Immature natural killer cell (primary cell): ENCODE measurements at regions not wholly inside any gene's neighbourhood (a gene's known extent, or its start where the extent isn't known, plus 50 kb on each side); places are given as distances from the start of the nearest gene placed in this dataset.

Experiments used
- DNase-seq, 3 donors: peaks; one replicate each; pipeline ENCODE4 v3.0.0; 2022; ENCODE audit warnings: mixed read lengths in 1 of 3
- H3K27ac Mint-ChIP-seq, 6 donors: one replicate each; pipeline ENCODE4 v1.8.0; 2020; ENCODE audit warnings: mixed read lengths in 6 of 6, mild to moderate bottlenecking in 5 of 6, inconsistent platforms in 4 of 6, moderate library complexity in 3 of 6
- H3K27me3 Mint-ChIP-seq, 3 donors: one replicate each; pipeline ENCODE4 v1.8.0; 2020 to 2021; ENCODE audit warnings: low read depth in 3 of 3, mild to moderate bottlenecking in 3 of 3, mixed read lengths in 3 of 3, moderate library complexity in 3 of 3, inconsistent platforms in 1 of 3
- H3K36me3 Mint-ChIP-seq, 3 donors: one replicate each; pipeline ENCODE4 v1.8.0; 2020; ENCODE audit warnings: mixed read lengths in 3 of 3, inconsistent platforms in 2 of 3, mild to moderate bottlenecking in 2 of 3
- H3K4me1 Mint-ChIP-seq, 2 donors: one replicate each; pipeline ENCODE4 v1.8.0; 2020; ENCODE audit warnings: inconsistent platforms in 2 of 2, mild to moderate bottlenecking in 2 of 2, mixed read lengths in 2 of 2, moderate library complexity in 1 of 2
- H3K4me3 Mint-ChIP-seq, 5 donors: one replicate each; pipeline ENCODE4 v1.8.0; 2020; ENCODE audit warnings: mild to moderate bottlenecking in 5 of 5, mixed read lengths in 5 of 5, inconsistent platforms in 3 of 5, moderate library complexity in 3 of 5
- H3K9me3 Mint-ChIP-seq, 6 donors: one replicate each; pipeline ENCODE4 v1.8.0; 2020; ENCODE audit warnings: mild to moderate bottlenecking in 6 of 6, mixed read lengths in 6 of 6, inconsistent platforms in 4 of 6, moderate library complexity in 3 of 6

DNA sequence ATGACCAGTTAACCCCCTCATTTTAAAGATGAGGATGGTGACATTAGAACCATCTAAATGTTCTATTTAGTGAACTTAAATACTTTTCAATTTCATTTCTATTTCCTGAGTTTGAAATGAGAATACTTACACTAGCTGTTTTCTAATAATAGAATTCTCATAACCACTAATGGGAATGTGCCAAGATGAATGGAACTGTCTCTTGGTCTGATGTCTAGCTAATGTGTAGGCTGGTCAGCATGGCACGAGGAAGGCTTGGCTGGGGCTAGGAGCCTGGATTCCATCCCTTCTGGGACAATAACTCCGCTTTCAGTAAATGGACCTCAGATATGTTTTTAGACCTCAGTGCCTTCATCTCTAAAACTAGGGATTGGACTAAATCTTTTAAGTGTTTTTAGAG, 185.8 kb upstream of the NRP1 start:
- H3K27me3 Mint-ChIP-seq: peaks cover 0 to 10% (median 3%) of the 10 kb centered on the region in 3 donors
- H3K9me3 Mint-ChIP-seq: peaks cover 0 to 3% (median 0%) of the 10 kb centered on the region in 6 donors
- H3K27ac Mint-ChIP-seq: no peak overlapping the region
- H3K4me1 Mint-ChIP-seq: no peaks in the 10 kb centered on the region
- H3K4me3 Mint-ChIP-seq: no peak overlapping the region
- DNase-seq: no peak
- H3K36me3 Mint-ChIP-seq: peaks cover 0 to 4% (median 0%) of the 10 kb centered on the region in 3 donors

DNA sequence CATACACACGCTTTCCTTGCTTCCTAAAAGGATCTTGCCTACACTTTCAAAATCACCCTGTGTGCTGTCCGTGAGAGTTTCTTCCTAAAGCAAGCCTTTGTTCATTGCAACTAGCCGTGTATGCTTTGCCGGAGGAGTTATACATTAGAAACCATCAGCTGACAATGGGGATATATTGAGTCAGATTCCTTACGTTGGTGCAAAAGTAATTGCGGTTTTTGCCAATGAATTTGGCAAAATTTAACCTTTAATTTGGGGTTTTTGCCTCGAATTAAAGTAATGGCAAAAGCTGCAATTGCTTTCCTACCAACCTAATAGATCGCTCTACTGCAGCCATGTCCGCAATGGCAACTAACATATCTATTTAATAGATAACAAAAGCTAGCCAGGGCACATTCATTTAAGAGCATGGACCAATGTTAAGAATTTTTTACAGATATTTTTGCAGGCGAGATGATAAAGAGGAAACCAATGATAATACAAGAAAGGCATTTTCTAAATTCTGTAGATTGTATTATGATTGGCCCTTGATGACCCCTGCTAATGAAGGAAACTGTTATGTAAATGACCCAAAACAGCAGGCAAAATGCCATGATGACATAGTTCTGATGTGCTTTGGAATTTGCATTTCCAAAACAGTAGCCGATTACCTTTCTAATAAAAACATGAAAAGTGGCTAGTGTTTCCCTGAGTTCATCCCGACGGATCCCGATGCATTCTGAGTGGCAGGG, 184.8 kb upstream of the NRP1 start:
- no peak overlapping the region for H3K27ac Mint-ChIP-seq
- H3K4me3 Mint-ChIP-seq: no peak overlapping the region
- no peak for DNase-seq
- H3K9me3 Mint-ChIP-seq: peaks cover 0 to 3% (median 0%) of the 10 kb centered on the region in 6 donors
- no peaks in the 10 kb centered on the region for H3K4me1 Mint-ChIP-seq
- peaks cover 0 to 10% (median 3%) of the 10 kb centered on the region in 3 donors for H3K27me3 Mint-ChIP-seq
- H3K36me3 Mint-ChIP-seq: peaks cover 0 to 4% (median 0%) of the 10 kb centered on the region in 3 donors

DNA sequence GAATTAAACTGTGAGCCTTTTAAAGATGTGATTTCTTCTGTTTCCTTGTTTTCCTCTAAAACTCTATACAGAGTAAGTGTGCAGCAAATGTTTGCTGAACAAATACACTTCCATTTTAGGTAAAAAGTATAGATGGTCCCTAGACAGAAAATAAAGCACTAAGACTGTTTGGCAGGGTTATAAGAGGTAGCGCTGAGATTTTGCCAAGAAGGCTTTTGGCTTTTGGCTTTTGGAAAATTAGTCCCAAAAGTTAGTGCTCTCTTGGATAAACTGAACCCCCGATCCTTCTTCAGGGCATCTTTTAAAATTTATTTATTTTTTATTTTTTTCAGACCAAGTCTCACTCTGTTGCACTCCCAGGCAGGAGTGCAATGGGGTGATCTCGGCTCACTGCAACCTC, 175.7 kb upstream of the NRP1 start:
- Mint-ChIP-seq H3K9me3 (peaks cover 0 to 2% (median 0%) of the 10 kb centered on the region in 6 donors), H3K27me3 (peaks cover 0 to 3% (median 2%) of the 10 kb centered on the region in 3 donors)
- no peak for DNase-seq

DNA sequence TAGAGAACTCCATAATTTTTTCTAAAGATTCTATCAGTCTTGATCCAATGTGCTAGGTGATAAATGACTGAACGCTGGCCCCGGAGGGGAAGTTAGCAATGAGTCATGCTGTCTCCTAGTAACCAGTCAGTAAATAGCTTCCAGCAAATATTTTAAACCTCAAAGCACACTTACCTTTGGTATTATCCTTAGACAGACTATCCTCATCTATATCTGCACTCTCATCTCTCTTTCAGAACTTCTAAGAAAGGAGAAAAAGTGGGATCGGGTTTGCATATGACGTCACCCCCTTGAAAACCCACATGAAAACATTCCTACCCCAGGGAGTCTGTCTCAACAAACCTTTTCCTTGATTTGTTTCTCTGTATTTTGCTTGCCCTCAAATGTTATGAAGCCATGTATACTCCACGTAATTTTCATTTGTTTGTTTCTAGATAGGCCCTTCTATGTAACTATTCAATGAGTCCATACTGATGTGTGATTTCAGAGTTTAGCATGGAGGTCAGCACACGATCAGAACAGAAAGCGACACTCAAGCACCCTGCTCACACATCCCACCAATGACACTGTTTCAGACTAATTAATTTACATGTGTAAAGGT, 174.9 kb upstream of the NRP1 start:
- no peak for DNase-seq
- Mint-ChIP-seq H3K36me3 (no peaks in the 10 kb centered on the region), H3K27ac (no peak overlapping the region), H3K4me3 (no peak overlapping the region), H3K4me1 (no peaks in the 10 kb centered on the region), H3K27me3 (peaks cover 0 to 4% (median 2%) of the 10 kb centered on the region in 3 donors), H3K9me3 (peaks cover 0 to 2% (median 0%) of the 10 kb centered on the region in 6 donors)

More for the DNA sequence above, 175.7 kb upstream of the NRP1 start:
- Mint-ChIP-seq H3K4me3 (no peak overlapping the region), H3K4me1 (no peaks in the 10 kb centered on the region), H3K27ac (no peak overlapping the region), H3K36me3 (no peaks in the 10 kb centered on the region)

DNA sequence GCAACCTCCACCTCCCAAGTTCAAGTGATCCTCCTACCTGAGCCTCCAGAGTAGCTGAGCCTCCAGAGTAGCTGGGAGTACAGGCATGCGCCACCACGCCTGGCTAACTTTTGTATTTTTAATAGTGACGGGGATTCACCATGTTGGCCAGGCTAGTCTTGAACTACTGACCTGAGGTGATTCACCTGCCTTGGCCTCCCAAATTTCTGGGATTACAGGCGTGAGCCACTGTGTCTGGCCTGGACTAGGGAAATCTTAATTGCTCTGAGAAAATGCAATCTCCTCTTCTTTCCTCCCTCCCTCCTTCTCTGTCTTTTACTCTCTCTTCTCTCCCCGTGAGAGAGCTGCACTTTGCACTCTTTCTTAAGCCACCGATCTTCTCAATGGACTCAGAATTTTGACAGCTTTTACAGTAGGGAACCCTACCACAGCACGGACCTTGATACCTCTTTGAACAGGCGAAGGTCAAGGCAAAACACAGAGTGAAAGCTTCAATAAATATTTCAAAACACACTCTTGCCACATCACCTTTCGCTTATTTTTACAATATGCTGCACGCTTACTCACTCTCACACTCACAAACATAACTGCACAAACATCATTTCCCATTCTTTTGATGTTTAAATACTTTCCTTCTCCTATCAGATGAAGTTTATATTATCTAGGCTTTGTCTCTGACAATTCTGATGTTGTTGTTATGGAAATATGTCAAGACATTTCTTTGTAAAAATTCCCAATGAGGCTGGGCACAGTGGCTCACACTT, 173.4 kb upstream of the NRP1 start:
- DNase-seq: no peak
- H3K4me3 Mint-ChIP-seq: no peak overlapping the region
- no peaks in the 10 kb centered on the region for H3K36me3 Mint-ChIP-seq
- H3K4me1 Mint-ChIP-seq: no peaks in the 10 kb centered on the region
- peaks cover 0 to 2% (median 0%) of the 10 kb centered on the region in 6 donors for H3K9me3 Mint-ChIP-seq
- H3K27me3 Mint-ChIP-seq: peaks cover 2 to 4% (median 3%) of the 10 kb centered on the region in 3 donors
- H3K27ac Mint-ChIP-seq: no peak overlapping the region

DNA sequence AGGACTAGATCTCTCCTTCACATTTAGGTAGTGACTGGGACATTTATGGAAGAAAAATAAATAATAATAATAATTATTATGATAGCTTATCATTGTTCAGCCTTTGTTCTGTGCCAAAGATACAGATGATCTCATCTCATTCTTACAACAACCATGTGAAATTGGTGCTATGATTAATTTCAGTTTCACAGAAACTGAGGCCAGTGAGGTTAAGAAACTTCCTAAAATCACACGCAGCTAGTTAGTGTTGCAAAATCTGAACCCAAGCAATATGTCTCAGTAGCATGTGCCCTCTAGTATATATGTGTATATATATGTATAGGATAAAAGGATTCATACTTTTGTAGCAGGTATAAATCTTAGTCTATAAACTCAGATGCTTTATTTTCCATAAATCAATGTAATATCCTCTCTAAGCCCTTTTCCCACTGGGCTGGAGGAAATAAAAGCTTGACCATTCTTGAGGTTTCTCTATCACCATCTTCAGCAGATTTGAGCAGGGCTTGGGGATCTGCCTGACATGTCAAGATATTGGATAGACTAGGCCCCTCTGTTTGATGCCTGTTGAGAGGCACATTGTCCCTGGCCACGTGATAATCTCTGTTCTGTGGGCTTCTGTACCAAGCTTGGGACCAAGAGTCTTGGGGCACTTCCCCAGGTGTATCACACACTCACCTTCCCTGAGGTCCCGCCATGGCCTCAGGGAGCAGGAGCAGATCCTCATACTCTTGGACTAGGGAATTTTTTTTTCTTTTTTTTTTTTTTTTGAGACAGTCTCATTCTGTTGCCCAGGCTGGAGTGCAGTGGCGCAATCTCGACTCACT, 172.6 kb upstream of the NRP1 start:
- Mint-ChIP-seq H3K36me3 (no peaks in the 10 kb centered on the region), H3K4me3 (no peak overlapping the region), H3K9me3 (peaks cover 0 to 2% (median 0%) of the 10 kb centered on the region in 6 donors), H3K27ac (no peak overlapping the region), H3K4me1 (no peaks in the 10 kb centered on the region), H3K27me3 (peaks cover 4 to 9% (median 6%) of the 10 kb centered on the region in 3 donors)
- no peak for DNase-seq

DNA sequence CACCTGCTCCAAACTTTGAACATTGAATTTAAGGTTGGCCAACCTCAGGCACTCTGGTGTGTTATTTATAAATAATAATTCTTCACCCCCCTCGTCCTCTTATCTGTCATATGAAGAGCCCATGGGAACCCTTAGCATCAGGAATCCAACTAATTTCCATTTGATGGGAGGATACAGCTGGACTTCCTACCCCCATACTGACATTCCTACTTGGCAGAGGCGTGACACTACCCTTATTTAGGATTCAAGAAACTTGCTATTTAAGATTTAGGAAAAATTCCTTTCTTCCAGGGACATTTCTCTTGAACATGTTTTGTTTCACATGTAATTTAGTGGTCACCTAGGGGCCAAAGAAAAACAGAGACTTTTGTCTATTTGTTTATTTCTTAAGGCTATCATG, 171.9 kb upstream of the NRP1 start:
- no peak for DNase-seq
- Mint-ChIP-seq H3K4me1 (no peaks in the 10 kb centered on the region), H3K9me3 (peaks cover 0 to 4% (median 0%) of the 10 kb centered on the region in 6 donors), H3K4me3 (no peak overlapping the region), H3K36me3 (no peaks in the 10 kb centered on the region), H3K27me3 (peaks cover 4 to 9% (median 6%) of the 10 kb centered on the region in 3 donors), H3K27ac (no peak overlapping the region)

DNA sequence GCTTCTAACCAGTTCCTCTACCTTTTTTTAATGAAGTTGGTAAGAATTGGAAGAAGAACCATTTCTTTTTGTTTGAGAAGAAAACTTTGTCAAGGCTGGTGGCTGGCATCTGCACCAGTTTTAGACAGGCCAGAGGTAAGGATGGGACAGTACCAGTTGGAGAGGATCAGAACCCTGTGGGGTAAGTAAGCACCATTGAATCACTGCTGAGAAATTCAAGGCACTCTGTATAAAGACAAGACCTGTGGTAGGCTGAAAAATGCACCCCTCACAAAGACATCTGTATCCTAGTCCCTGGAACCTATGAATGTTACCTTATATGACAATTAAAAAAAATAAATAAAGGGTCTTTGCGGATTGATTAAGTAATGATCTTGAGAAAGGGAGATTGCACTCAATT, 166.7 kb upstream of the NRP1 start:
- H3K27me3 Mint-ChIP-seq: peaks cover 4 to 6% (median 4%) of the 10 kb centered on the region in 3 donors
- peaks cover 0 to 5% (median 0%) of the 10 kb centered on the region in 6 donors for H3K9me3 Mint-ChIP-seq
- H3K27ac Mint-ChIP-seq: no peak overlapping the region
- H3K36me3 Mint-ChIP-seq: no peaks in the 10 kb centered on the region
- H3K4me3 Mint-ChIP-seq: no peak overlapping the region
- DNase-seq: no peak
- no peaks in the 10 kb centered on the region for H3K4me1 Mint-ChIP-seq

DNA sequence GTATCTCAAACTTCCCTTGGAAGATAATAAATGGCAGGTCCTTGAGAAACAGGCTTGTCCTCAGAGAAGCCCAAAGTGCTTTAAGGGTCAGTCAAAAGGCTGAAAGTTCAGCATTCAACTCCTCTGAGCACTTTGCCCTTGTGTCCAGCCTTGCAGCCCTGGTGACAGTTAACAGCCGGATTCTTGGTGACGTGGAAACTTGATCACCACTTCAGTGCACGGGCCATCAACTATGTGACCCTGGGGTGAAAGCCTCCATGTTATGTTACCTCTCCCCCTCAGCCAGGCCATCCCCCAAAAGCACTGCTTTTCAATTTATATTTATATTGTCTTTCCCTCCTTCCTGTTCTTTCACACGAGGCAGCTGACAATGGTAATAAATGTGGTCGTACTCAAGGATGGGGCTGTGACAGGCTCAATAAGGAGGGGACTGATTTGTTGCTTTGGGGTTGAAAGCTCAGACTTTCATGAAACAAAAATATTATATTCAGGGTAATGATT, 164.0 kb upstream of the NRP1 start:
- Mint-ChIP-seq H3K27me3 (peaks cover 5 to 10% (median 6%) of the 10 kb centered on the region in 3 donors), H3K27ac (no peak overlapping the region), H3K4me3 (no peak overlapping the region), H3K36me3 (no peaks in the 10 kb centered on the region), H3K9me3 (peaks cover 0 to 3% (median 0%) of the 10 kb centered on the region in 6 donors), H3K4me1 (no peaks in the 10 kb centered on the region)
- no peak for DNase-seq

DNA sequence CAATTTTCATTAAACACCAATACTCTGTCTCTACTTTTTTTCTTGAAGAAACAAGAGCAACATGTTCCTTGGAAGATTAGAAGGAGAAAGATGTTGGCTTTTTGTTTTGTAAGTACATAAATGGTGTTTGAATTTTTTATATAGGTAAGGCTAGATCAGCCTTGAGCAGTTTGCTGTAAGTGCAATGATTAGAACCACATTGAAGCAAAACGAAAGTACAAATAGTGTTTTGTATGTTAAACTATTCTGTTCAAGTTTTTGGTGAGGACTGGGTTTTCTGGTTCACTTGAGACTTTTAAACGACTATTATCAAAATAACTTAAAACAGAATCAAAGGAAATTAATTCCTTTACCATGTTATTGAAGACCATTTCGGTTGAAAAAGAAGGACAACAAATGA, 162.9 kb upstream of the NRP1 start:
- no peak overlapping the region for H3K27ac Mint-ChIP-seq
- H3K4me3 Mint-ChIP-seq: no peak overlapping the region

DNA sequence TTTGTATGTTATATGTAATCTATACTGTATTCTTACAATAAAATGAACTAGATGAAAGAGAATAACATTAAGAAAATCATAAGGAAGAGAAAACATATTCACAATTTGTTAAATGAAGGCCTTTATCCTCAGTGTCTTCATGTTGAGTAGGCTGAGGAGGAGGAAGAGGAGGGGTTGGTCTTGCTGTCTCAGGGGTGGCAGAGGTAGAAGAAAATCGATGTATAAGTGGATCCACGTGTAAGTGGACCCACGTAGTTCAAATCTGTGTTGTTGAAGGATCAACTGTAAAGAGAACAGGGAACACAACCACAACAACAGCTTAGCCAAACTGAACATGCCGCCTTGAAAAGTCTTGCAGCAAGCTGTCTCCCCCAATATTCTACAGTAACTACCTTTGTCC, 161.6 kb upstream of the NRP1 start:
- Mint-ChIP-seq H3K4me3 (no peak overlapping the region), H3K27me3 (peaks cover 4 to 9% (median 4%) of the 10 kb centered on the region in 3 donors), H3K36me3 (no peaks in the 10 kb centered on the region), H3K27ac (no peak overlapping the region), H3K4me1 (no peaks in the 10 kb centered on the region), H3K9me3 (peaks cover 0 to 2% (median 0%) of the 10 kb centered on the region in 6 donors)
- DNase-seq: no peak

More for the DNA sequence above, 162.9 kb upstream of the NRP1 start:
- Mint-ChIP-seq H3K36me3 (no peaks in the 10 kb centered on the region), H3K27me3 (peaks cover 2 to 9% (median 6%) of the 10 kb centered on the region in 3 donors), H3K9me3 (peaks cover 0 to 3% (median 0%) of the 10 kb centered on the region in 6 donors), H3K4me1 (no peaks in the 10 kb centered on the region)
- no peak for DNase-seq

DNA sequence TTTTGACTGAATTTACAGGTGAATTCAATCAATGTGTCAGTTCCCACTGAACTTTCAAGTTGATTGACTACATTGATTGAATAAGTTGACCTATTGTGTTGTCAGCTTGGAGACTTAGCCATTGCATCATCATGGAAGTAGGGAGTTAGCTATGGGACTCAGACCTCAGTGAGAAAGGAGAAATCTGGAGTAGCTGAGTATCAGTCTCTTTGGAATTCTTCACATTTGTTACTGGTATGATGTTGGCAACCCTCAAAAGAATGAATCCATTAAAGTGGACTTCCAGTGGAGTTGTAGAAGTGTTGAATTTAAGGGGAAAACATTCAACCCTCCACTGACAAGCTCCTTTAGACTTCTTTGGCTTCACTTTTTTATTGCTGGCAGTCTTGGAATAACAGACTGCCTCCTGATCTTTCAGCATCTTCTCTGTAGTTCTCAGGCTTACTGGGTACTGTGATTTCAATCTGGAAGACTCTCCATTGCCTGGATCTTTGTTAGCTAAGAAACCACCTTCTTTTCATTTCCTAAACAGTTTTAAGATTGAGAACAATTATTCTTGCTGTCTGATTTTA, 160.3 kb upstream of the NRP1 start:
- Mint-ChIP-seq H3K4me1 (no peaks in the 10 kb centered on the region), H3K27me3 (peaks cover 4 to 9% (median 6%) of the 10 kb centered on the region in 3 donors), H3K9me3 (no peaks in the 10 kb centered on the region), H3K4me3 (no peak overlapping the region), H3K36me3 (no peaks in the 10 kb centered on the region), H3K27ac (no peak overlapping the region)
- no peak for DNase-seq

DNA sequence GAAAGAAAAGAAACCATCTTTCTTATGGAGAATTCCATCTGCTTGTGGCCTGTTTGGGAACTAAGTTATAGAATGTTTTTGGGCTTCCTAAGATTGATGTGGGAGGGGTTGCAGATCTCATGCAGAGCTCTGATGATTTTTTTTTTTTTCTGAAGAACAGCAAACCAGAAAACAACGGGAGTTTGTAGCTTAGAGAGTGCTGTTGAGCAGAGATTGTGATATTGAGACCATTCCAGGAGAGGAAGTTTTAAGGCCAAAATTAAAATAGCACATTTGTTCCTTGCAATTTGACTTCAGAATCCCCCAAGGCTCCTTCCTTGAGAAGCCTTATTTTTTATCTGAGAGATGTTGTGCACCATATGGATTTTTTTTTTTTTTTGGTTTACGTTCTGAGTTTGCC, 159.5 kb upstream of the NRP1 start:
- Mint-ChIP-seq H3K27me3 (peaks cover 4 to 9% (median 6%) of the 10 kb centered on the region in 3 donors), H3K36me3 (no peaks in the 10 kb centered on the region), H3K4me1 (no peaks in the 10 kb centered on the region), H3K27ac (no peak overlapping the region), H3K9me3 (no peaks in the 10 kb centered on the region), H3K4me3 (no peak overlapping the region)
- no peak for DNase-seq
